H1 (cell line): ENCODE measurements at regions not wholly inside any gene's neighbourhood (a gene's known extent, or its start where the extent isn't known, plus 50 kb on each side); places are given as distances from the start of the nearest gene placed in this dataset.
A peak's percentile ranks its signal among the peaks of the same experiment; 100 is the strongest.

Experiments
- CTCF ChIA-PET: fragments of 300-600 bp; sonication (Branson Sonifier 250); formaldehyde crosslinking; loops from one replicate; lab custom pipeline; 2021; ENCODE audit not compliant: partially characterized antibody; lab: Charles Lee
- POLR2A ChIA-PET: fragments of 300-600 bp; sonication (Branson Sonifier 250); formaldehyde crosslinking; loops from one replicate; lab custom pipeline; 2021; ENCODE audit warnings: inconsistent platforms; ENCODE audit not compliant: partially characterized antibody; lab: Charles Lee
- DNase-seq, 2 experiments: peaks; one replicate each; pipeline versions ENCODE4 v3.0.0 to v3.0.0-alpha.2; 2010 to 2022; ENCODE audit warnings: low spot score in 2 of 2, low read depth in 1 of 2, mixed read lengths in 1 of 2
- FAIRE-seq: peaks from 2 replicates; lab custom pipeline; 2011; peaks lifted over from hg19 to GRCh38; lab: Jason Lieb, UNC
- H2AFZ ChIP-seq: 2 replicates; pipeline ENCODE4 v1.8.1; 2012; ENCODE audit warnings: low read length, inconsistent platforms
- H2AK5ac ChIP-seq: 2 replicates; pipeline ENCODE4 v1.6.1; 2013; ENCODE audit warnings: low read depth, low read length
- H2BK120ac ChIP-seq: replicated peaks from 2 replicates; pipeline ENCODE3; 2013; ENCODE audit warnings: low read depth, low read length, inconsistent platforms
- H2BK12ac ChIP-seq: 2 replicates; pipeline ENCODE4 v1.6.1; 2013; ENCODE audit warnings: low read depth, low read length
- H2BK15ac ChIP-seq: 2 replicates; pipeline ENCODE4 v1.6.1; 2013; ENCODE audit warnings: low read length
- H2BK20ac ChIP-seq: 2 replicates; pipeline ENCODE4 v1.6.1; 2013; ENCODE audit warnings: low read length
- H2BK5ac ChIP-seq: 2 replicates; pipeline ENCODE4 v1.6.1; 2013; ENCODE audit warnings: low read depth, low read length
- H3K14ac ChIP-seq: 2 replicates; pipeline ENCODE4 v1.6.1; 2013; ENCODE audit warnings: inconsistent platforms; ENCODE audit not compliant: insufficient read length
- H3K18ac ChIP-seq: 2 replicates; pipeline ENCODE4 v1.6.1; 2013; ENCODE audit warnings: low read length; ENCODE audit errors: extremely low read depth
- H3K23ac ChIP-seq: 2 replicates; pipeline ENCODE4 v1.6.1; 2013; ENCODE audit warnings: inconsistent platforms; ENCODE audit not compliant: insufficient read length
- H3K23me2 ChIP-seq: 2 replicates; pipeline ENCODE4 v1.6.1; 2013; ENCODE audit warnings: low read depth, low read length
- H3K27ac ChIP-seq: 2 replicates; pipeline ENCODE4 v1.6.1; 2011; ENCODE audit warnings: low read depth, low read length, inconsistent platforms
- H3K27me3 ChIP-seq, 4 experiments: replicated peaks in 1 of 4; 1 replicate in 1 of 4; 2 replicates in 3 of 4; pipeline versions ENCODE4 v1.6.1 to v1.8.1; 2011 to 2013; ENCODE audit warnings: low read length in 3 of 4, mild to moderate bottlenecking in 3 of 4, inconsistent platforms in 2 of 4, mixed read lengths in 2 of 4, moderate library complexity in 1 of 4; ENCODE audit not compliant: control insufficient read depth in 3 of 4, insufficient read depth in 3 of 4; ENCODE audit errors: extremely low read depth in 1 of 4
- H3K36me3 ChIP-seq, 4 experiments: 2 replicates each; pipeline versions ENCODE4 v1.6.1 to v1.8.1; 2011 to 2013; ENCODE audit warnings: mild to moderate bottlenecking in 4 of 4, low read length in 3 of 4, moderate library complexity in 2 of 4, control low read depth in 1 of 4, inconsistent platforms in 1 of 4; ENCODE audit not compliant: insufficient read depth in 4 of 4, control insufficient read depth in 2 of 4
- H3K4ac ChIP-seq: replicated peaks from 2 replicates; pipeline ENCODE3; 2013; ENCODE audit warnings: low read length, low read depth, mixed read lengths, inconsistent platforms; ENCODE audit not compliant: insufficient read length
- H3K4me1 ChIP-seq, 4 experiments: replicated peaks in 1 of 4; 1 replicate in 1 of 4; 2 replicates in 3 of 4; pipeline versions ENCODE4 v1.6.1 to v1.8.1; 2011 to 2013; ENCODE audit warnings: low read length in 3 of 4, inconsistent platforms in 2 of 4, mixed read lengths in 1 of 4; ENCODE audit not compliant: insufficient read depth in 4 of 4, control insufficient read depth in 3 of 4
- H3K4me2 ChIP-seq, 2 experiments: 2 replicates each; pipeline versions ENCODE4 v1.6.1 to v1.8.1; 2011 to 2013; ENCODE audit warnings: low read depth in 2 of 2, low read length in 2 of 2, control low read depth in 1 of 2, inconsistent platforms in 1 of 2, mild to moderate bottlenecking in 1 of 2; ENCODE audit not compliant: insufficient read depth in 1 of 2
- H3K4me3 ChIP-seq, 4 experiments: fragments of 200-600, 300-600 bp in 1 of 4; sonication (generic), shearing (Covaris generic), sonication (Bioruptor Twin) in 1 of 4; 2 replicates each; pipeline versions ENCODE4 v1.5.1 to v1.8.1; 2011 to 2016; ENCODE audit warnings: low read length in 4 of 4, low read depth in 3 of 4, control low read depth in 2 of 4, inconsistent platforms in 2 of 4, mild to moderate bottlenecking in 2 of 4, mixed read lengths in 1 of 4, moderate library complexity in 1 of 4; ENCODE audit not compliant: insufficient read depth in 2 of 4; ENCODE audit errors: extremely low read depth in 1 of 4
- H3K56ac ChIP-seq: replicated peaks from 2 replicates; pipeline ENCODE3; 2013; ENCODE audit warnings: low read depth, mild to moderate bottlenecking, mixed read lengths, low read length, inconsistent platforms; ENCODE audit not compliant: insufficient read length
- H3K79me1 ChIP-seq: 2 replicates; pipeline ENCODE4 v1.6.1; 2013; ENCODE audit warnings: low read depth, low read length, control low read depth
- H3K79me2 ChIP-seq, 2 experiments: 2 replicates each; pipeline versions ENCODE4 v1.6.1 to v1.8.1; 2012 to 2013; ENCODE audit warnings: low read length in 2 of 2, mild to moderate bottlenecking in 2 of 2, inconsistent platforms in 1 of 2; ENCODE audit not compliant: insufficient read depth in 2 of 2, control insufficient read depth in 1 of 2
- H3K9ac ChIP-seq, 4 experiments: replicated peaks in 1 of 4; 1 replicate in 1 of 4; 2 replicates in 3 of 4; pipeline versions ENCODE4 v1.6.1 to v1.8.1; 2011 to 2013; ENCODE audit warnings: low read depth in 3 of 4, low read length in 3 of 4, control low read depth in 2 of 4, mild to moderate bottlenecking in 2 of 4, moderate library complexity in 2 of 4, inconsistent platforms in 1 of 4; ENCODE audit errors: extremely low read depth in 1 of 4
- H3K9me3 ChIP-seq, 2 experiments: 2 replicates each; pipeline versions ENCODE4 v1.6.1 to v1.8.1; 2012 to 2013; ENCODE audit warnings: mild to moderate bottlenecking in 2 of 2, moderate library complexity in 2 of 2, control low read depth in 1 of 2, inconsistent platforms in 1 of 2, low read depth in 1 of 2, low read length in 1 of 2, mixed read lengths in 1 of 2; ENCODE audit not compliant: insufficient read depth in 2 of 2
- H4K20me1 ChIP-seq, 2 experiments: replicated peaks in 1 of 2; 2 replicates each; pipeline versions ENCODE3 to v1.8.1; 2011 to 2013; ENCODE audit warnings: inconsistent platforms in 2 of 2, low read length in 2 of 2, mild to moderate bottlenecking in 1 of 2; ENCODE audit not compliant: insufficient read depth in 2 of 2, control insufficient read depth in 1 of 2
- H4K5ac ChIP-seq: 2 replicates; pipeline ENCODE4 v1.6.1; 2013; ENCODE audit warnings: low read length, low read depth, mixed read lengths, inconsistent platforms; ENCODE audit not compliant: insufficient read length
- H4K8ac ChIP-seq: 2 replicates; pipeline ENCODE4 v1.8.0; 2013; ENCODE audit warnings: mild to moderate bottlenecking, moderate library complexity, low read length, inconsistent platforms; ENCODE audit not compliant: insufficient read depth; ENCODE audit errors: extremely low read depth
- H4K91ac ChIP-seq: replicated peaks from 2 replicates; pipeline ENCODE3; 2013; ENCODE audit warnings: low read length, mixed read lengths, inconsistent platforms; ENCODE audit not compliant: insufficient read length
- CEBPB ChIP-seq: IDR thresholded peaks from 2 replicates; pipeline ENCODE4 v1.6.1; 2012; ENCODE audit warnings: low read depth, low read length
- KDM5A ChIP-seq: fragments of 200-600 bp; IDR thresholded peaks from 2 replicates; pipeline ENCODE4 v1.7.1; 2012; ENCODE audit warnings: mild to moderate bottlenecking, low read length, inconsistent platforms, mixed read lengths
- RAD21 ChIP-seq, 2 experiments: IDR thresholded peaks in 1 of 2; conservative IDR thresholded peaks in 1 of 2; 2 replicates each; pipeline ENCODE4 v1.6.1; 2011; ENCODE audit warnings: low read depth in 2 of 2, low read length in 2 of 2, improper control_type of control experiment in 1 of 2, inconsistent platforms in 1 of 2, mild to moderate bottlenecking in 1 of 2, moderate library complexity in 1 of 2
- WGBS, 2 experiments: shearing (Covaris generic) in 1 of 2; methylation state at CpG; one replicate each; pipeline versions ENCODE4 v1.1.6 to v1.1.7; 2013 to 2015; ENCODE audit warnings: low lambda C conversion rate in 2 of 2, mixed read lengths in 2 of 2, inconsistent platforms in 1 of 2, low coverage in 1 of 2, missing lambda C conversion rate in 1 of 2; ENCODE audit not compliant: insufficient replicate concordance in 2 of 2, insufficient coverage in 1 of 2, insufficient read length in 1 of 2; ENCODE audit errors: extremely low coverage in 1 of 2, missing lambda C conversion rate in 1 of 2; 5-methylcytosine and 5-hydroxymethylcytosine counted together

GRCh38 chr15:60091157-60091556 lies 87.0 kb downstream of the FOXB1 start:
- 84% methylated on average over 5 of the region's 5 CpGs; no CpG with 5 or more reads in 1 of the 2 experiments for WGBS, 2 experiments
- DNase-seq: no peak

More at GRCh38 chr15:60091157-60091556, 87.0 kb downstream of the FOXB1 start:
- Histone ChIP-seq H2BK20ac (no peak overlapping the region), H3K4ac (no peak overlapping the region), H3K27ac (no peak overlapping the region), H3K4me1 (peaks cover 0 to 6% (median 0%) of the 10 kb centered on the region in 4 experiments; a peak in 1 of 7 replicates), H3K9me3 (no peaks in the 10 kb centered on the region), H3K4me3 (no peak overlapping the region), H2BK5ac (no peak overlapping the region), H3K79me2 (no peaks in the 10 kb centered on the region), H2BK15ac (no peak overlapping the region), H4K91ac (no peak overlapping the region), H3K14ac (no peak overlapping the region), H4K20me1 (no peaks in the 10 kb centered on the region), H3K9ac (no peak overlapping the region), H3K23me2 (no peaks in the 10 kb centered on the region; the same call in 1 of the 2 replicates), H3K36me3 (no peaks in the 10 kb centered on the region), H2BK12ac (no peak overlapping the region), H3K4me2 (no peak overlapping the region), H3K23ac (no peak overlapping the region), H3K56ac (no peak overlapping the region), H3K18ac (no peak overlapping the region), H4K5ac (no peak overlapping the region), H3K79me1 (no peaks in the 10 kb centered on the region), H2BK120ac (no peak overlapping the region), H2AK5ac (no peak overlapping the region), H4K8ac (no peak overlapping the region), H2AFZ (no peak overlapping the region), H3K27me3 (no peaks in the 10 kb centered on the region; a peak in 1 of 7 replicates)
- FAIRE-seq: no peak
- POLR2A ChIA-PET: interaction anchor here (1.0 kb wide), 1 partner anchor 12 kb away, joined by 3 read pairs; no protein-coding TSS in a partner anchor
- TF ChIP-seq KDM5A: no peak
- TF ChIP-seq CEBPB: peak; percentile 67; the same call in 1 of the 2 replicates
- no peak for TF ChIP-seq RAD21 (IDR thresholded peaks at IDR 0.05 in 1 of 2, conservative IDR thresholded peaks at IDR 0.05 in 1 of 2; ENCODE audit: low read depth in 2 of 2, low read length in 2 of 2)
- CTCF ChIA-PET: interaction anchor here (0.6 to 3.4 kb wide), 7 partner anchors 12 to 400 kb away, joined by 3 to 17 read pairs (median 4); no protein-coding TSS in a partner anchor
